ENCODE measurements at regions not wholly inside any gene's neighbourhood (a gene's known extent, or its start where the extent isn't known, plus 50 kb on each side); places are given as distances from the start of the nearest gene placed in this dataset.

- TF ChIP-seq CTCF (IDR thresholded peaks at IDR 0.05; ENCODE audit: poor library complexity) (no peak), EZH2 (IDR thresholded peaks at IDR 0.05; ENCODE audit: borderline replicate concordance) (no peak)
Observed at GRCh38 chr3:99504258-99504657, 134.1 kb upstream of the COL8A1 start.
